ENCODE measurements at regions not wholly inside any gene's neighbourhood (a gene's known extent, or its start where the extent isn't known, plus 50 kb on each side); places are given as distances from the start of the nearest gene placed in this dataset.

DNA sequence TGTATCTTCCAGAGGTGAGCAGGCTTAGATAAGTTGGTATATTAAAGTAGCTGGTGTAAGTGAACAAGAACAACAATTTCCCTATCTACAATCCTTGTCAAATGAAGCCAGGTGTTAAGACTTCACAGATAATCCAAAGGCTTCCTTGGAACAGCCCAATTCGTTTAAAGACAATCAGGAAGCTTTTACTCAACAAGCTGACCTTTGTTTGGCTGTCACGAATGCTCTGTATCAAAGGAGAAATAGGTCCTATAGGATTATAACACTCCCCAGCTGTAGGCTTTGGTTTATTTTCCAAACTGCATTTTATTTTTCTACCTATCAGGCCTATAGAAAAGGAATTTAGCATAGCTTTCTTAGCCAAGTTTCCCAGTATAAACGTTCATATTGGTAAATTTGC, 766.5 kb upstream of the GOT2 start:
- WGBS, 2 donors, result 59 to 65% methylated on average over 3 of the region's 3 CpGs
- intact Hi-C loops (cut with DNase I; ENCODE audit: low total_unique reads), result no loop called here

DNA sequence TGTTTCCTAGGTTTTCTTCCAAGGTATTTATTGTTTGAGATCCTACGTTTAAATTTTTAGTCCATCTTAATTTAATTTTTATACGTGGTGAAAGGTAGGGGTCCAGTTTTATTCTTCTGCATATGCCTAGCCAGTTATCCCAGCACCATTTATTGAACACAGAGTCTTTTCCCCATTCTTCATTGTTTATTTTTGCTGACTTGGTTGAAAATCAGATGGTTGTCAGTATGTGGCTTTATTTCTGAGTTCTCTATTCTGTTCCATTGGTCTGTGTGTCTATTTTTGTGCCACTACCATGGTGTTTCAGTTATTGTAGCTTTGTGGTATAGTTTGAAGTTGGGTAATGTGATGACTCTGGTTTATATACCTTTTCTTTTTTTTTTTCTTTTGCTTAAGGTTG, 753.0 kb upstream of the GOT2 start:
- Histone ChIP-seq H3K4me1 (no peaks in the 10 kb centered on the region), H3K4me3 (no peak overlapping the region), H3K9me3 (no peaks in the 10 kb centered on the region), H3K36me3 (ENCODE audit: low read depth, missing control alignments) (no peaks in the 10 kb centered on the region), H3K27me3 (no peaks in the 10 kb centered on the region), H3K27ac (no peak overlapping the region)
- WGBS, 2 donors, result 68 to 92% methylated on average over 2 of the region's 2 CpGs
- no peak for TF ChIP-seq POLR2A (IDR thresholded peaks at IDR 0.05)
- TF ChIP-seq, protein P1, sequence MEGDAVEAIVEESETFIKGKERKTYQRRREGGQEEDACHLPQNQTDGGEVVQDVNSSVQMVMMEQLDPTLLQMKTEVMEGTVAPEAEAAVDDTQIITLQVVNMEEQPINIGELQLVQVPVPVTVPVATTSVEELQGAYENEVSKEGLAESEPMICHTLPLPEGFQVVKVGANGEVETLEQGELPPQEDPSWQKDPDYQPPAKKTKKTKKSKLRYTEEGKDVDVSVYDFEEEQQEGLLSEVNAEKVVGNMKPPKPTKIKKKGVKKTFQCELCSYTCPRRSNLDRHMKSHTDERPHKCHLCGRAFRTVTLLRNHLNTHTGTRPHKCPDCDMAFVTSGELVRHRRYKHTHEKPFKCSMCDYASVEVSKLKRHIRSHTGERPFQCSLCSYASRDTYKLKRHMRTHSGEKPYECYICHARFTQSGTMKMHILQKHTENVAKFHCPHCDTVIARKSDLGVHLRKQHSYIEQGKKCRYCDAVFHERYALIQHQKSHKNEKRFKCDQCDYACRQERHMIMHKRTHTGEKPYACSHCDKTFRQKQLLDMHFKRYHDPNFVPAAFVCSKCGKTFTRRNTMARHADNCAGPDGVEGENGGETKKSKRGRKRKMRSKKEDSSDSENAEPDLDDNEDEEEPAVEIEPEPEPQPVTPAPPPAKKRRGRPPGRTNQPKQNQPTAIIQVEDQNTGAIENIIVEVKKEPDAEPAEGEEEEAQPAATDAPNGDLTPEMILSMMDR (IDR thresholded peaks at IDR 0.05), result no peak
- no peak for DNase-seq
- intact Hi-C loops (cut with DNase I; ENCODE audit: low total_unique reads), result no loop called here

More for the DNA sequence above, 766.5 kb upstream of the GOT2 start:
- TF ChIP-seq POLR2A (IDR thresholded peaks at IDR 0.05), result no peak
- TF ChIP-seq, protein P1 (IDR thresholded peaks at IDR 0.05), result no peak
- no peak overlapping the region for H3K27ac ChIP-seq
- no peak for DNase-seq
- H3K36me3 ChIP-seq (ENCODE audit: low read depth, missing control alignments), result no peaks in the 10 kb centered on the region
- no peaks in the 10 kb centered on the region for H3K27me3 ChIP-seq
- H3K4me3 ChIP-seq, result no peak overlapping the region
- H3K4me1 ChIP-seq, result no peaks in the 10 kb centered on the region
- no peaks in the 10 kb centered on the region for H3K9me3 ChIP-seq

DNA sequence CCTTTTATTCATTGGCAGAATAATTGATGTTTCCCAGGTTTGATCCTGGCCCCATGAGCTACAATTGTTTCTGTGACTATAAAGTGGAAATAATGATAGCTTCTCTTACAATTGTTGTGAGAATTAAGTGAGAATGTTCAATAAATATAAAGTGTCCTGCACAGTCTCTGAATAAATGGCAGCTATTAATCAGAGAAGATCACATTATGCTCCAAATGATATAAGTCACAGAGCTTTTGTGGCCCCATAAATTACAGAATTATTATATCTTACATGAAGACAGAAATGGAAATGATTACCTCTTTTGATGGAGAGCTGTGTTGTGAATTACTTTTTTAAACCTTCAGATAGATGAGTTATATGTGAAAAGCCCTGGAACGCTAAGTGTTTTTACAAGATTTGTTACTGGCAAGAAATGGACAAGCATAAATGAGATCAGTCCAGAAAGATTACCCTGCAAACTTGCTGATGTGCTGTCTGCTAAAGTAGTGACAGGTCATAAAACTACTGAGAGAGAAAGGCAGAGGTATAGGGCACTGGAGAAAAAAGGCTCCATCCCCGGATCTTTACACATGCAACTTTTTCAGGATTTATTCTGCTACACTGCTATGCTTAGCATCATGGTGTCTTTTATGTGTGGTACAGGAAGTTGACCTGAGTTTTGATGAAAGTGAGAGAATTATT, 750.9 kb upstream of the GOT2 start:
- Histone ChIP-seq H3K4me3 (no peak overlapping the region), H3K27ac (no peak overlapping the region), H3K36me3 (ENCODE audit: low read depth, missing control alignments) (no peaks in the 10 kb centered on the region), H3K9me3 (no peaks in the 10 kb centered on the region), H3K4me1 (no peaks in the 10 kb centered on the region), H3K27me3 (no peaks in the 10 kb centered on the region)
- intact Hi-C loops (cut with DNase I; ENCODE audit: low total_unique reads), result no loop called here
- WGBS, 2 donors, result 56 to 63% methylated on average over 2 of the region's 2 CpGs
- TF ChIP-seq POLR2A (IDR thresholded peaks at IDR 0.05), result no peak
- TF ChIP-seq, protein P1 (IDR thresholded peaks at IDR 0.05), result no peak
- no peak for DNase-seq

DNA sequence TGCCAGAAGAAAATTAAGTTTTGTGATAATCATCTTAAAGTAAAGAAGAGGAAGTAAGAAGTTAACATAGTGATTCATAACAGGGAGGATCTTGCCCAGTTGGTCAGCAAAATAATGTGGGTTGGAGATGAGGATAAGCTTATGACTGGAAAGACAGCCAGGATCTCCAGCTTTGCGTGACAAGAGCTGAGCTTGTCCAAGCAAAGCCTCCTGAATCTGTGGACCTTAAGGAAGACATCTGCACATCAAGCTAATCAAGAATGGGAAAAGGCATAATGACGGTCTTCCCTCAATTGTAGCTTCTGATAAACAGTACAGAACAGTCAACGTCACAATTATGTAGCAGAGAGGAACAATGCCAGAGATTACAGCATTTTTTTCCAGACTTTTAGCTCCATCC, 744.7 kb upstream of the GOT2 start:
- intact Hi-C loops (cut with DNase I; ENCODE audit: low total_unique reads), result no loop called here
- H3K9me3 ChIP-seq, result no peaks in the 10 kb centered on the region
- H3K4me1 ChIP-seq, result no peaks in the 10 kb centered on the region
- H3K27me3 ChIP-seq, result no peaks in the 10 kb centered on the region
- DNase-seq, result no peak
- TF ChIP-seq POLR2A (IDR thresholded peaks at IDR 0.05), result no peak
- TF ChIP-seq, protein P1 (IDR thresholded peaks at IDR 0.05), result no peak
- WGBS, 2 donors, result 58 to 77% methylated on average over 3 of the region's 3 CpGs
- no peak overlapping the region for H3K27ac ChIP-seq
- H3K36me3 ChIP-seq (ENCODE audit: low read depth, missing control alignments), result no peaks in the 10 kb centered on the region
- H3K4me3 ChIP-seq, result no peak overlapping the region

DNA sequence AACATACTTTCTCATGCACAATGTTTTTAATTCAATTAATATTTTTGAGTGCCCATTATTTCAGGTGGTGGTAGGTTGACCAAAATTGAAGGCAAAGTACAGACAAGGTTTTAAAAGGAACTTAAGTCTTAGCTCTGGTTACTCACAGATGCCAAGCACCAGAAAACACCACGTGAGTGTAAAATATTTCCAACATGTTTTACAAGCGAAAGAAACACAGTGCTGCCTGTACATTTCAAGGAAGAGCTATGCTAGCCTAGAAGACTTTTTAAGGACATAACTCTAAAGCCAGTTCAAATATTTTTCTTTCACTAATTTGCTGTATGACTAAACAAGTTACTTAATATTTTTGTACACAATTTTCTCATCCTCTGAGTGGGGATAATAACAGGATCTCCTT, 736.4 kb upstream of the GOT2 start:
- intact Hi-C loops (cut with DNase I; ENCODE audit: low total_unique reads), result no loop called here
- Histone ChIP-seq H3K9me3 (no peaks in the 10 kb centered on the region), H3K27me3 (no peaks in the 10 kb centered on the region), H3K27ac (no peak overlapping the region), H3K4me1 (no peaks in the 10 kb centered on the region), H3K36me3 (ENCODE audit: low read depth, missing control alignments) (no peaks in the 10 kb centered on the region), H3K4me3 (no peak overlapping the region)
- DNase-seq, result no peak
- WGBS, 2 donors, result 83% methylated on average over 2 of the region's 2 CpGs
- TF ChIP-seq, protein P1 (IDR thresholded peaks at IDR 0.05), result no peak
- TF ChIP-seq POLR2A (IDR thresholded peaks at IDR 0.05), result no peak

All from testis (tissue), 2 donors.